CD14-positive monocyte (primary cell): ENCODE measurements at regions not wholly inside any gene's neighbourhood (a gene's known extent, or its start where the extent isn't known, plus 50 kb on each side); places are given as distances from the start of the nearest gene placed in this dataset.

Experiments used
- DNase-seq, 3 donors: peaks; one replicate each; pipeline ENCODE4 v3.0.0-alpha.2; 2011 to 2022
- H2AFZ ChIP-seq: 2 replicates; pipeline ENCODE4 v1.6.0; 2012; ENCODE audit warnings: mild to moderate bottlenecking, low read depth, low read length, inconsistent platforms; ENCODE audit not compliant: insufficient read depth, poor library complexity, severe bottlenecking
- H3K27ac ChIP-seq, 2 donors: 1 replicate in 1 of 2; 2 replicates in 1 of 2; pipeline ENCODE4 v1.5.1; 2012 to 2013; ENCODE audit warnings: low read length in 2 of 2, control low read depth in 1 of 2, inconsistent platforms in 1 of 2, low read depth in 1 of 2, mild to moderate bottlenecking in 1 of 2
- H3K27me3 ChIP-seq, 2 donors: one replicate each; pipeline versions ENCODE4 v1.6.0 to v1.6.1; 2011 to 2013; ENCODE audit warnings: low read length in 2 of 2; ENCODE audit not compliant: control insufficient read depth in 2 of 2, insufficient read depth in 2 of 2
- H3K36me3 ChIP-seq, 2 donors: replicated peaks in 1 of 2; 1 replicate in 1 of 2; 2 replicates in 1 of 2; pipeline versions ENCODE4 v1.5.1 to v1.6.1; 2012 to 2013; ENCODE audit warnings: low read length in 2 of 2, control low read depth in 1 of 2, inconsistent platforms in 1 of 2, mild to moderate bottlenecking in 1 of 2; ENCODE audit not compliant: insufficient read depth in 2 of 2, control insufficient read depth in 1 of 2
- H3K4me1 ChIP-seq, 2 donors: 1 replicate in 1 of 2; 2 replicates in 1 of 2; pipeline versions ENCODE4 v1.5.1 to v1.6.1; 2012 to 2013; ENCODE audit warnings: low read length in 2 of 2, control low read depth in 1 of 2, inconsistent platforms in 1 of 2, mild to moderate bottlenecking in 1 of 2, moderate library complexity in 1 of 2; ENCODE audit not compliant: insufficient read depth in 2 of 2, control insufficient read depth in 1 of 2
- H3K4me2 ChIP-seq: replicated peaks from 2 replicates; pipeline ENCODE3; 2012; ENCODE audit warnings: low read length, moderate library complexity, mild to moderate bottlenecking; ENCODE audit not compliant: poor library complexity, severe bottlenecking; ENCODE audit errors: extremely low read depth
- H3K4me3 ChIP-seq, 3 experiments: fragments of 200-600 bp in 1 of 3; sonication (generic) in 1 of 3; replicated peaks in 1 of 3; 1 replicate in 2 of 3; 2 replicates in 1 of 3; pipeline ENCODE4 v1.5.1; 2011 to 2013; ENCODE audit warnings: low read length in 3 of 3, mild to moderate bottlenecking in 3 of 3, control low read depth in 2 of 3, low read depth in 2 of 3, inconsistent platforms in 1 of 3, moderate library complexity in 1 of 3
- H3K79me2 ChIP-seq: 2 replicates; pipeline ENCODE4 v1.6.0; 2012; ENCODE audit warnings: mild to moderate bottlenecking, control low read depth, inconsistent platforms, low read length, moderate library complexity; ENCODE audit not compliant: insufficient read depth
- H3K9ac ChIP-seq: 2 replicates; pipeline ENCODE4 v1.6.0; 2017; ENCODE audit warnings: low read length, mild to moderate bottlenecking; ENCODE audit not compliant: insufficient read depth, poor library complexity, severe bottlenecking
- H3K9me3 ChIP-seq, 2 donors: replicated peaks in 1 of 2; 1 replicate in 1 of 2; 2 replicates in 1 of 2; pipeline versions ENCODE4 v1.5.1 to v1.6.1; 2012 to 2013; ENCODE audit warnings: low read length in 2 of 2, control low read depth in 1 of 2; ENCODE audit not compliant: control insufficient read depth in 1 of 2, insufficient read depth in 1 of 2
- H4K20me1 ChIP-seq: 2 replicates; pipeline ENCODE4 v1.6.0; 2012; ENCODE audit warnings: mild to moderate bottlenecking, low read length, control low read depth, moderate library complexity; ENCODE audit not compliant: insufficient read depth
- H3K27ac Mint-ChIP-seq, 7 donors: one replicate each; pipeline ENCODE4 v1.8.0; 2020; ENCODE audit warnings: mild to moderate bottlenecking in 7 of 7, mixed read lengths in 7 of 7, moderate library complexity in 6 of 7, inconsistent platforms in 2 of 7
- H3K27me3 Mint-ChIP-seq, 3 donors: one replicate each; pipeline ENCODE4 v1.8.0; 2021 to 2022; ENCODE audit warnings: low read depth in 3 of 3, mild to moderate bottlenecking in 3 of 3, mixed read lengths in 3 of 3, moderate library complexity in 3 of 3, inconsistent platforms in 1 of 3
- H3K36me3 Mint-ChIP-seq, 2 donors: one replicate each; pipeline ENCODE4 v1.8.0; 2020; ENCODE audit warnings: mixed read lengths in 2 of 2, inconsistent platforms in 1 of 2, mild to moderate bottlenecking in 1 of 2
- H3K4me1 Mint-ChIP-seq: one replicate; pipeline ENCODE4 v1.8.0; 2020; ENCODE audit warnings: mild to moderate bottlenecking, mixed read lengths
- H3K4me3 Mint-ChIP-seq, 2 donors: one replicate each; pipeline ENCODE4 v1.8.0; 2020; ENCODE audit warnings: mild to moderate bottlenecking in 2 of 2, mixed read lengths in 2 of 2, moderate library complexity in 1 of 2
- H3K9me3 Mint-ChIP-seq, 7 donors: one replicate each; pipeline ENCODE4 v1.8.0; 2020 to 2022; ENCODE audit warnings: mixed read lengths in 7 of 7, mild to moderate bottlenecking in 6 of 7, moderate library complexity in 6 of 7, inconsistent platforms in 2 of 7
- WGBS: methylation state at CpG from one replicate; pipeline ENCODE4 v1.1.5; 2013; ENCODE audit warnings: missing lambda C conversion rate; ENCODE audit not compliant: insufficient coverage; 5-methylcytosine and 5-hydroxymethylcytosine counted together
- intact Hi-C, 2 donors: fragments of 100-400 bp; cut with micrococcal nuclease; formaldehyde crosslinking; loops; one replicate each; pipeline versions ENCODE4 v1.15.0 to v1.15.1; 2023
- TF ChIP-seq, protein P1 (sequence below): fragments of 200-600 bp; IDR thresholded peaks from one replicate; pipeline ENCODE4 v1.8.0; 2022; ENCODE audit warnings: antibody characterized with exemption, mild to moderate bottlenecking

DNA sequence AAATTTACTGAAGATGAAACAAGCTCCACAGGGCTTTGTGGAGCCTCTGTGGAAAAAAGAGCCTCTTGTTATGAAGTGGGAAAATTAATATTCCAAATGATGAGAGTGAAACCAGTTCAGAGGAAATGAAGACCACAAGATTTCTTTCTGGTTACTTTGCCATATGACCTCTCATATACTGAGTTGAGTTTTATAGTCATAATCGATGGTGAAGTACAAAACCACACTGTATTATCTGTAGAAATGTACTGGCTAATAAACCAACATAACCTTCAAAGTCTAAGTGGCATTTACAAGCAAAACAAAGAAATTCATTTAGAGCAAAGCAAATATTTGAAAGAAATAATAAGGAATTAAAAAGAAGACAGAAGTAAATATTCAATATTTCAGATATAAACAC lies 662.6 kb upstream of the ZWINT start:
- no peaks in the 10 kb centered on the region for H3K4me1 Mint-ChIP-seq
- no peak overlapping the region for H3K27ac ChIP-seq
- WGBS: no CpG with 5 or more reads among the region's 1 CpG
- no peaks in the 10 kb centered on the region for H3K79me2 ChIP-seq
- H3K27ac Mint-ChIP-seq: no peak overlapping the region
- TF ChIP-seq, protein P1, sequence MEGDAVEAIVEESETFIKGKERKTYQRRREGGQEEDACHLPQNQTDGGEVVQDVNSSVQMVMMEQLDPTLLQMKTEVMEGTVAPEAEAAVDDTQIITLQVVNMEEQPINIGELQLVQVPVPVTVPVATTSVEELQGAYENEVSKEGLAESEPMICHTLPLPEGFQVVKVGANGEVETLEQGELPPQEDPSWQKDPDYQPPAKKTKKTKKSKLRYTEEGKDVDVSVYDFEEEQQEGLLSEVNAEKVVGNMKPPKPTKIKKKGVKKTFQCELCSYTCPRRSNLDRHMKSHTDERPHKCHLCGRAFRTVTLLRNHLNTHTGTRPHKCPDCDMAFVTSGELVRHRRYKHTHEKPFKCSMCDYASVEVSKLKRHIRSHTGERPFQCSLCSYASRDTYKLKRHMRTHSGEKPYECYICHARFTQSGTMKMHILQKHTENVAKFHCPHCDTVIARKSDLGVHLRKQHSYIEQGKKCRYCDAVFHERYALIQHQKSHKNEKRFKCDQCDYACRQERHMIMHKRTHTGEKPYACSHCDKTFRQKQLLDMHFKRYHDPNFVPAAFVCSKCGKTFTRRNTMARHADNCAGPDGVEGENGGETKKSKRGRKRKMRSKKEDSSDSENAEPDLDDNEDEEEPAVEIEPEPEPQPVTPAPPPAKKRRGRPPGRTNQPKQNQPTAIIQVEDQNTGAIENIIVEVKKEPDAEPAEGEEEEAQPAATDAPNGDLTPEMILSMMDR: no peak
- H3K27me3 Mint-ChIP-seq: no peaks in the 10 kb centered on the region
- H3K27me3 ChIP-seq: no peaks in the 10 kb centered on the region
- H3K9me3 Mint-ChIP-seq: peaks cover 0 to 10% (median 4%) of the 10 kb centered on the region in 7 donors
- no peak overlapping the region for H3K9ac ChIP-seq
- no peak overlapping the region for H3K4me2 ChIP-seq
- H3K36me3 Mint-ChIP-seq: no peaks in the 10 kb centered on the region
- no peaks in the 10 kb centered on the region for H3K4me1 ChIP-seq
- no peaks in the 10 kb centered on the region for H4K20me1 ChIP-seq
- H3K36me3 ChIP-seq: no peaks in the 10 kb centered on the region
- H3K4me3 Mint-ChIP-seq: no peak overlapping the region
- peaks cover 3 to 5% of the 10 kb centered on the region in 2 donors for H3K9me3 ChIP-seq
- DNase-seq: no peak
- no peak overlapping the region for H2AFZ ChIP-seq
- H3K4me3 ChIP-seq: no peak overlapping the region
- intact Hi-C loops: no loop called here

DNA sequence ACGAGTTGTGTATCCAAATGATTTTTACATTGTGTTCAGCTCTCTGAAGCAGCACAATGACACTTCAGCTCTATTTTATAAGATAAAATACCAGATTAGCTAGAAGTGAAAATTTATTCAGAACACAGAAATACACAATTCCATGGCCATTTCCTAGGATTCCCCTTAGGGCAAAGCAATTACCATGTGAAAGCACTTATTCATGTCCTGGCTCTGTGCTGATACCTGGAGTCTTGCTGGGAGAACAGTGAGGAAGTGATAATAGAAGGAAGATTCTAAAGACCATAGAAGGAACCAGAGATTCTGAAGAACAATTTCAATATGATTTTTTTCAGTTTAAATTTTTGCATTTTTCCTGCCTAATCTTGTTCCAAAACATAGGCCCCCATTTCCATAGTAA lies 657.4 kb upstream of the ZWINT start:
- Mint-ChIP-seq H3K36me3 (no peaks in the 10 kb centered on the region), H3K27me3 (no peaks in the 10 kb centered on the region), H3K9me3 (peaks cover 0 to 19% (median 6%) of the 10 kb centered on the region in 7 donors), H3K4me1 (no peaks in the 10 kb centered on the region), H3K4me3 (no peak overlapping the region), H3K27ac (no peak overlapping the region)
- TF ChIP-seq, protein P1: no peak
- no peak for DNase-seq
- H3K4me2 ChIP-seq: no peak overlapping the region
- no peak overlapping the region for H3K27ac ChIP-seq
- no peaks in the 10 kb centered on the region for H4K20me1 ChIP-seq
- WGBS: no CpG with 5 or more reads among the region's 1 CpG
- no peak overlapping the region for H2AFZ ChIP-seq
- intact Hi-C loops: no loop called here
- no peaks in the 10 kb centered on the region for H3K79me2 ChIP-seq
- no peak overlapping the region for H3K4me3 ChIP-seq
- peaks cover 16 to 23% of the 10 kb centered on the region in 2 donors for H3K9me3 ChIP-seq
- H3K36me3 ChIP-seq: no peaks in the 10 kb centered on the region
- no peaks in the 10 kb centered on the region for H3K27me3 ChIP-seq
- H3K4me1 ChIP-seq: no peaks in the 10 kb centered on the region
- no peak overlapping the region for H3K9ac ChIP-seq
